OCI-LY3 (cell line): ENCODE measurements at regions not wholly inside any gene's neighbourhood (a gene's known extent, or its start where the extent isn't known, plus 50 kb on each side); places are given as distances from the start of the nearest gene placed in this dataset.

Source experiments
- CTCF ChIP-seq: fragments of 200-600, 300-600 bp; sonication (generic); IDR thresholded peaks from 2 replicates; pipeline ENCODE4 v1.5.1; 2014; ENCODE audit warnings: antibody characterized with exemption, low read length, low read depth
- EZH2phosphoT487 ChIP-seq: fragments of 200-600 bp; shearing (Covaris generic); IDR thresholded peaks from 2 replicates; pipeline ENCODE4 v1.6.1; 2018; ENCODE audit warnings: antibody characterized with exemption, mixed run types, low read depth

- TF ChIP-seq CTCF (no peak), EZH2phosphoT487 (no peak)
These were observed 108.5 kb upstream of the CARMIL1 start for GRCh38 chr6:25170640-25171039.
